ENCODE measurements at regions not wholly inside any gene's neighbourhood (a gene's known extent, or its start where the extent isn't known, plus 50 kb on each side); places are given as distances from the start of the nearest gene placed in this dataset.
"Not testable (repeated sequence)": the region's sequence is repeated elsewhere in the genome, so short reads cannot be mapped to it uniquely, and the experiment has no call there.

DNA sequence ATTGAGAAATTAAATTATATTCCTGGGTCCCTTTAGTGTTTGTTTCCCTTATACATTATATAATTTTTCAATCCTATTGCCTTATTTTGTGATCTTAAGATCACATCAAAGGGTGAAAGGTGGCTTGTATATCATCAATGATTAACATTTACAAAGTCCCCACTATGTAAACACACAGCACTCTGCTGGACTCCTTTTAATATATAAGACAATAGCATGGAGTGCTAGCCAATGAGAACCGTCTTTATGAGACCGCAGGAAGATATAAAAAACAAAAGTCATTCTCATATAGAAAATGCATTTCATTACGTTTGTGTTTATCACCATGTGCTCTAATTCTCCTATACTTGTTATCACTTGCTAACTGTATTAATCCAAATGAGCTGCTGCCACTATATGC is 108.5 kb downstream of the HOXA1 start:
- DNase-seq, result no peak
- TF ChIP-seq GATA1 (IDR thresholded peaks at IDR 0.05; ENCODE audit: low read depth, low read length), result no peak
- TF ChIP-seq POLR2A (IDR thresholded peaks at IDR 0.05; ENCODE audit: low read length), result no peak

- TF ChIP-seq GATA1 (IDR thresholded peaks at IDR 0.05; ENCODE audit: low read depth, low read length) (no peak), POLR2A (IDR thresholded peaks at IDR 0.05; ENCODE audit: low read length) (no peak)
Measured at GRCh38 chr7:26978146-26978545, 113.8 kb upstream of the SKAP2 start.

GRCh38 chr7:26976840-26977239 is 112.5 kb upstream of the SKAP2 start:
- DNase-seq, result no peak
- no peak for TF ChIP-seq POLR2A (IDR thresholded peaks at IDR 0.05; ENCODE audit: low read length)
- no peak for TF ChIP-seq GATA1 (IDR thresholded peaks at IDR 0.05; ENCODE audit: low read depth, low read length)

More at GRCh38 chr7:26978146-26978545, 113.8 kb upstream of the SKAP2 start:
- no peak for DNase-seq

DNA sequence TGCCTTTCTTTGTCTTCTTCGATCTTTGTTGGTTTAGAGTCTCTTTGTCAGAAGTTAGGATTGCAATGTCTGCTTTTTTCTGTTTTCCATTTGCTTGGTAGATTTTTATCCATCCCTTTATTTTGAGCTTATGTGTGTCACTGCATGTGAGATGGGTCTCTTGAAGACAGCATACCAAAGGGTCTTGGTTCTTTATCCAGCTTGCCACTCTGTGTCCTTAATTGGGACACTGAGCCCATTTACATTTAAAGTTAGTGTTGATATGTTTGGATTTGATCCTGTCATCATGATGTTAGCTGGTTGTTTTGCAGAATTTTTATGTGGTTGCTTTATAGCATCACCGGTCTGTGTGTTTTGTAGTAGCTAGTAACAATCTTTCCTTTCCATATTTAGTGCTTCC is 107.5 kb upstream of the SKAP2 start:
- DNase-seq, result not testable (repeated sequence)

- TF ChIP-seq GATA1 (IDR thresholded peaks at IDR 0.05; ENCODE audit: low read depth, low read length), result no peak
- TF ChIP-seq POLR2A (IDR thresholded peaks at IDR 0.05; ENCODE audit: low read length), result no peak
- no peak for DNase-seq
Measured at GRCh38 chr7:26965724-26966123, 101.3 kb upstream of the SKAP2 start.

DNA sequence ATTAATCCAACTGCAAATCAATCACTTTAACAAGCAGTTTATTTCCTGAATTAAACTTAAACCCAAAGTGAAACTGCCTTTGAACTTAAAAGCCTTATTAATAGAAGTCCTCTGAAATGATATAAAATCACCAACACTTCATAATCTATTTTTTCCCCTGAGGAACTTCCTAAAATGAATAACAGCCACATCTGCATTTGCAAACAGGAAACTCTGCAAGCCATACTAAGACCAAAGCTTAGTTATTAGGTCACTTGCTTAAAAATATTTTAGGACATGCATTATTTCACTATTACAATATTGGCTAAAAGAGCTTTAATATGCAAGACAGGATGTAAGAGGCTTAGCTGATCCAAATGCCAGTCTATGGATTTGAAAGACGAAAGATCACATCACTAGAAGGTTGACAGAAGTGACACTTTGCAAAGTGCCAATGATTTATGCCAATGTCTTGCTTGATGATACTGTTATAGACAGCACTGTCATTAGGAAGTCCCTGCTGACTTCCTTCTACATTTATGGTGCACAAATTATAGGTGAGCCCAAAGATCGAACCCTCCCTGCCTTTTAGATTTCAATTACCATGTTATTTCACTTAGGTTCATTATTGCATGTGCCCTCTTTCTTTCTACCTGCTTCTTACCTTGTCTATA is 99.9 kb upstream of the SKAP2 start:
- DNase-seq, result no peak
- no peak for TF ChIP-seq POLR2A (IDR thresholded peaks at IDR 0.05; ENCODE audit: low read length)
- TF ChIP-seq GATA1 (IDR thresholded peaks at IDR 0.05; ENCODE audit: low read depth, low read length), result no peak

DNA sequence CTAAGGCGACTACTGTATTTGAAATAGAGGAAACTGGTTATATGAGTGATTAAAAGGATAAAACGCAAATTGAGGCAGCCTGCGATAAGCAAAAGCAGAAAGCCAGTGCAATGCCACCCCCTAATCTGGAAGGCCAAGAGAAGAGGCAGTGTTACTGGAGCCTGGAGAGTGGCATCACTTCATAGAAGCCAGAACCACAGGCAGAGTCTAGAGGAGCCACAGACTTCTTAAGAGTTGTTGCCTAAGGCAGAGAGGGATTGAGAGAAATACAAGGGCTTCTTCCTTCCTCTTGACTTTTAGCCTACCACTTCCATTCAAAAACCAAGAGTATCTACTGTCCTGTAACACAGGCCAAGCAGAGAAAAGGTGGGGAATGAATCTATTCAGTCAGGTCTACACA is 94.9 kb upstream of the SKAP2 start:
- DNase-seq, result no peak
- TF ChIP-seq GATA1 (IDR thresholded peaks at IDR 0.05; ENCODE audit: low read depth, low read length) (no peak), POLR2A (IDR thresholded peaks at IDR 0.05; ENCODE audit: low read length) (no peak)

DNA sequence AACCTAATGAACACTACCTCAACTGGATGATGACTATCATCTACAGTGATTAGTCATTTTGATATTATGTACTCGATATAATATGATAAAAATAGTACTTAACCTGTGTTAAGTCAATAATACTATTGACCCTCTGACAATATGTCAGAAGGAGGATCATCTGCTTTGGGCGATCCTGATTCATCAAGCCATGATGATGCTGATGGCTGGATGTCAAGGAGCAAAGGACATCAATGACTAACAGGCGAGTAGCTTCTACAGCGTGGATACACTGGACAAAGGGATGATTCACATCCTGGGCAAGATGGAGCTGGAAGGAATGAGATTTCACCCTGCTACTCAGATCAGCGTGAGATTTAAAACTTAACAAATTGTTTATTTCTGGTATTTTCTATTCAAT is 94.4 kb upstream of the SKAP2 start:
- TF ChIP-seq GATA1 (IDR thresholded peaks at IDR 0.05; ENCODE audit: low read depth, low read length) (no peak), POLR2A (IDR thresholded peaks at IDR 0.05; ENCODE audit: low read length) (no peak)
- no peak for DNase-seq

DNA sequence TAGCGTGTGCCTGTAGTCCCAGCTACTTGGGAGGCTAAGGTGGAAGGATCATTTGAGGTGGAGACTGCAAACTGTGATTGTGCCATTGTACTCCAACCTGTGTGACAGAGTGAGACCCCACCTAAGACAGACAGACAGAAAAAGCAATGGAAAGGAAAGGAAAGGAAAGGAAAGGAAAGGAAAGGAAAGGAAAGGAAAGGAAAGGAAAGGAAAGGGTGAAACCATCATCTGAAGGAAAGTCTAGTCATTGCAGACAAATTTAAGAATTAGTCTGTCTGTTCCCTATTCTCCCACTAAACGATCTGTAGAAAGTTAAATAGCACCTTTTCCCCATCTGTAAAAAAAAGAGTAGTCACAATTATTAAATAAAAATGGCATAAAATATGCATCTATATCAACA is 91.1 kb upstream of the SKAP2 start:
- DNase-seq, result no peak
- TF ChIP-seq GATA1 (IDR thresholded peaks at IDR 0.05; ENCODE audit: low read depth, low read length) (no peak), POLR2A (IDR thresholded peaks at IDR 0.05; ENCODE audit: low read length) (no peak)

GRCh38 chr7:26954951-26955350 is 90.6 kb upstream of the SKAP2 start:
- DNase-seq, result no peak
- no peak for TF ChIP-seq POLR2A (IDR thresholded peaks at IDR 0.05; ENCODE audit: low read length)
- no peak for TF ChIP-seq GATA1 (IDR thresholded peaks at IDR 0.05; ENCODE audit: low read depth, low read length)

DNA sequence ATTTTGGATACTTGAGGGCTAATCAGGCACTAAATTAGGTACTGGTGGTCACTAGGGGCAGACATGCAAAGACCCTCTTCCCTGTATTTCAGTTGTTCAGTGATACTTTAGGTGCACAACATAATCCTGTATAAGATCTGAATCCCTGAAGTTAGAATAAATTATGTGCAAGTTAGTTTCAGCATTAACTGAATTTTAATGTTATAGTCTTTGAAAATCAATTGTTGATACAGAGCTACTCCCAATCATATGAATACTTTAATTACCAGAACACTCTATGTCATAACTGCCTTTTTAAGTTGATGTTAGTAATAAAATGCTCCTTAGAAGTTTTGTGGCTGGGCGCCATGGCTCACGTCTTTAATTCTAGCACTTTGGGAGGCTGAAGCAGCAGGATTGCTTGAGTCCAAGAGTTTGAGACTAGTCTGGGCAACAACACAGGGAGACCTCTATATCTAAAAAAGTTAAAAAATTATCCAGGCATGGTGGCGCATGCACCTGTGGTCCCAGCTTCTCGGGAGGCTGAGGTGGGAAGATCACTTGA is 87.1 kb upstream of the SKAP2 start:
- no peak for TF ChIP-seq GATA1 (IDR thresholded peaks at IDR 0.05; ENCODE audit: low read depth, low read length)
- no peak for TF ChIP-seq POLR2A (IDR thresholded peaks at IDR 0.05; ENCODE audit: low read length)

GRCh38 chr7:26950889-26951288 is 86.5 kb upstream of the SKAP2 start:
- TF ChIP-seq GATA1 (IDR thresholded peaks at IDR 0.05; ENCODE audit: low read depth, low read length), result no peak
- no peak for TF ChIP-seq POLR2A (IDR thresholded peaks at IDR 0.05; ENCODE audit: low read length)
- DNase-seq, result no peak

More for the DNA sequence above, 87.1 kb upstream of the SKAP2 start:
- DNase-seq, result no peak

GRCh38 chr7:26949319-26949718 is 84.9 kb upstream of the SKAP2 start:
- DNase-seq, result no peak
- TF ChIP-seq GATA1 (IDR thresholded peaks at IDR 0.05; ENCODE audit: low read depth, low read length), result no peak
- no peak for TF ChIP-seq POLR2A (IDR thresholded peaks at IDR 0.05; ENCODE audit: low read length)

DNA sequence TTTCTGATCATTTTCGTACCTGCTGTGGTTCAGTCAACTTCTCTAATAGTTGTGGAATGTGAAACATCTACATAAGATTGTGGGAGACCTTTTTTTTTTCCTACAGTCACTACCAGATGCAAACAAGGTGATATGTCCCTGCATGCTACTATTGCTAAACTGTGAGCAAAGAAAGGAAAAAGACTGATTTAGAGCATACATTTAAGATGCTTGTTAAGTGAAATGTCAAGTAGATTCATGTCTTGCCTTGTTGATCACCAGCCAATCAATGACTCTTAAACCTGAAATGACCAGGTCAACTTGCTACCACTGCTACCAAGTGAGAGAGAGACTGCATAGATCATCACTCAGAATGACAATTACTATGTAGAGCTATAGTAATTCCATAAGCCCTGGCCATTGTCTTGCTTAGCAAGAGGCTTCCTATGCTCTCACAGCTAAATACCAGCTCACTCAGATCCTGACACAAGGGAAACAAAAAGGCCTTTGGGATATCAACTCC is 84.3 kb upstream of the SKAP2 start:
- no peak for DNase-seq
- no peak for TF ChIP-seq GATA1 (IDR thresholded peaks at IDR 0.05; ENCODE audit: low read depth, low read length)
- no peak for TF ChIP-seq POLR2A (IDR thresholded peaks at IDR 0.05; ENCODE audit: low read length)

Data from erythroblast (primary cell).